NOMO-1 (cell line): ENCODE measurements at regions not wholly inside any gene's neighbourhood (a gene's known extent, or its start where the extent isn't known, plus 50 kb on each side); places are given as distances from the start of the nearest gene placed in this dataset.

Experiments
- DNase-seq, 2 experiments: peaks; one replicate each; lab custom pipeline; 2025; ENCODE audit not compliant: unreplicated experiment in 2 of 2; lab: John Stamatoyannopoulos, UW

DNA sequence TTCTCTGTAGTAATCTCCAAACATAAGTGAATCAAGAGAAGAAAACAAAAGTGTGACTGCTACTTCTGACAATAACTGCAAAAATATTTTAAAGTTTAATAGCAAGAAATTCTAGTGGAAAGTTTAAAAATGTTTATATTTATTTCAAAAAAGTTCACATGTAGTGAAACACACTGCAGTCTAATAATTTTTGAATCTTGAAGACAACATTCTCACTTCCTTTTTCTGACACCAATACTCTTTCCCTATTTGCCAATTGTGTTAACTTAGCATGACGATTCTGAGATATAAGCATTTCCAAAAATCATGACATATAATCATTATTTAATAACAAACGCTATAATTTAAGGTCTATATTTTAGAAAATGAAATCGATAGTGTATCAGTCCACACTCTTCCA, 429.1 kb upstream of the PKDCC start:
- DNase-seq: peak in 1 of 2 experiments; percentile 62

DNA sequence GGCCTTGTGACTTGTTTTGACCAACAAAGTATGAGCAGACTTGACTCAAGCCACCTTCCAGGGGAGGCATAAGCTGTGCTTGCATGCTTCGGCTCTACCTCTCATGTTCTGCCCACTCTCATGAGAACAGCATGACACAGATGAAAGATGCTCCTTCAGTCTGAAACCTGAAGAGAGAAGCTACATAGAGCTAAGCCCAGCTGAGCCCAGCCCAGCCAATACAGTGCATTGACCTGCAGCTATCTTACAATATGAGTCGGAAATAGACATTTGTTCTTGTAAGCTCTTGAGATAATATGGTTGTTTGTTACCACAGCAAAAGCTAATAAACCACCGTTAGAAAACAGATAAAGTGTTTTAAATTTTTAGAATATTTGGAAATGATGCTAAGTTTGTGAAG, 426.7 kb upstream of the PKDCC start:
- DNase-seq: no peak

DNA sequence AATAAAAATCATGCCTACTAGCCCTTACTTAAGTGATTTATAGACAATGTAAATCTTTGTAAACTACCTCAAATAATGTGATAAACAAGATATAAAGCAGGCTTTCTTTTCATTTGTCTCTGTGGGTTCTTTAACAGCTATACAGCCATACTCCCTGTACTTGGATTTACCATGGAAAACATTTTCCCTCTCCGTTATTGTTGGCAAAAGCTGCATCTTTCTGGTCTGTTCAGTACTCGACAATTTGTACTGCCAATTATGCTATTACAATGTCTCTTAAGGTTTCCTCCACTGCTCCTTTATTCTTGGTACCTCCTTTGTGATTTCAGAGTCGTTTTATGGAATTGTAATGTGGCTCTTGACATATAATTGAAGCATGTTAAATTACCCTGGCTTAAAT, 426.3 kb upstream of the PKDCC start:
- no peak for DNase-seq

DNA sequence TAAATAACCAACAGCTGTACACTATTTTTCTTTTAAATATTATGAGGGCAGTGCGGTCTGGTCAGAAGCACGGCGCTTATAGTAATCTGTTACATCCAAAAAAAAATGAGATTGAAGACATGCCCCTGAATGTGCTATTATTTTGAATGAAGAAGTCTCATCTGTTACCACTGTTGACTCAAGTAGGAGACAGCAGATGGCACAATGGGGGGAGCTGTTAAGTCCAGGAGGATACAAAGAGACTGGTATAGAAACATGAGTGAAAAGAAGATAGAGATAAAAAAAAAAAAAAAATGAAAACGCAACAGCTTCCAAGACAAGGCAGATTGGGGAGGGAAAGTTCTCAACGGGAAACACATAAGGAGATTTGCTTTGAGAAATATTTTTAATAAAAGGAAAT, 425.5 kb upstream of the PKDCC start:
- DNase-seq: no peak

DNA sequence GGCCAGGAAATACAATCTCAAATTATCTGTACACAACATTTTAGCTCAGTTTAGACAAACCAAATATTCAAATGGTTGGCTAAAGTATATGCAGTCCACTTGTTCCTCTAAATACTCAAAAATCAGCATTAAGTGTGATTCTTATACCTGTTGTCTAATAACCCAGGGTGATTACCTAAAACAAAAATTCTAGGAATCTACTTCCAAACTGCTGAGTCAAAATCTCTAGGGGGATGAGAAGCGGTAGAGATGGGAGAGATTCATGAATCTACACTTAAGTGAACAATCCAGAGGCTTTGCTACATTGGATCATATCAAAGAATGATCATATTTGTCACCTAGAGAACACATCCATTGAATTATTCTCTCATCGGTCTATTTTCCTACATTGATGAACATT, 420.9 kb upstream of the PKDCC start:
- no peak for DNase-seq

DNA sequence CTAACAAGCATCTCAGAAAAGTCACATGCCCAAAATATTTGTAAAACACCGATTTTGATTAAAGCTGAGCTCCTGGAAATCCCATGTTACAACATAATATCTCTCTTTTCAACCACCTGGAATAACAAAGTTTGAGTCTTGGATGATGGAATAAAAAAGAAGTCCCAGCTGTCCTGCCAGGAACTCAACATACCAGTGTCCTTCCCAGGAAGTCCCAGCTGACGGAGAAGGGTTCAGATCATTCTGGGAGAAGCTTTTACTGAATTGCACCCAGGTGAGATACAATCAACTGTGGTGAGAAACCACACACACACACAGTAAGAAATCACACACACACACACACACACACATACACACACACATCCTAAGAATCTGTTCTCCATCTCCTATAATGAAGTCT, 413.1 kb upstream of the PKDCC start:
- no peak for DNase-seq

DNA sequence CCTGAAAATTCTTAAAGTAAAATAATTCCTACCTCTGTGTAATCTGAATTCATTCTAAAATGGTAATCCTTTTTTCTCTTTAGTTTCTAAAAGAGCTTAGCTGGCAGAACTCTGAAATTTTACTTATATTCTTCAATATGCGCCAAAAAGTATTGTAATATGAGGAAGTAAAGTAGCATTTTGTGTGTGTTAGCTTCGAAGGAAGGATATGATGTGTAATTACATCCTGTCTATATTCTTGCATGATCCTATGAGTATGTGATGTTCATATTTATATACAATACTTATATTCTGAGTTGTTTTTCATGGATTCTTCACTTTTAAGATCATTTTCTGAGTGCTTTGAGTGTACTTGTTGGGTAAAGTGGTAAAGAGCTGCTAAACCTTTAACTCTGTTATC, 402.9 kb upstream of the PKDCC start:
- peak; percentile 35 to 55 for DNase-seq

DNA sequence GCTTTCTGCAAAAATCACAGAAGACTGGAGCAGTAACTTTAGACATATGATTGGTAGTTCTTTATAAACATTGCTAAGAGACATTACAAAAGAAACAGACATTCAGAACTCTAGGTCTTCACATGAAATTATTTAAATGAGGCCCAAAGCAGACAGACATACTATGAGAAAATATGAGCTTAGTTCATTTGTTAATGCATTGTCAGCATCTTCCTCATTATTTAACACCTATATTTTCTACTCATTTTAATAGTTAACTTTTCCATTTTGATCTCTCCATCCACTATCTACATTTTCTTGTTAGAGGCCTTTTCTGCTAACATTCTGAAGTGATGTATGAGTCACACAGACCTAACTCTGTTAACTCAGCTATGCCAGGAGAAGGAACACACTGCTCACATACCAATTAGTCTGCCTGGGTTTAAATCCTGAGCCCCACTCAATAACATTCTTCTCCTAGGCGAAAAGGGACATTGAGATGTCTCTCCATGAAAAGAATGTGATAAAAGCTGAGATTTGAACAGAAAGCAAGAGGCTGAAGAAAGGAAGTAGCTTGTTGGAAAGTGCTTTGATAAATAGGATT, 400.3 kb upstream of the PKDCC start:
- DNase-seq: no peak

DNA sequence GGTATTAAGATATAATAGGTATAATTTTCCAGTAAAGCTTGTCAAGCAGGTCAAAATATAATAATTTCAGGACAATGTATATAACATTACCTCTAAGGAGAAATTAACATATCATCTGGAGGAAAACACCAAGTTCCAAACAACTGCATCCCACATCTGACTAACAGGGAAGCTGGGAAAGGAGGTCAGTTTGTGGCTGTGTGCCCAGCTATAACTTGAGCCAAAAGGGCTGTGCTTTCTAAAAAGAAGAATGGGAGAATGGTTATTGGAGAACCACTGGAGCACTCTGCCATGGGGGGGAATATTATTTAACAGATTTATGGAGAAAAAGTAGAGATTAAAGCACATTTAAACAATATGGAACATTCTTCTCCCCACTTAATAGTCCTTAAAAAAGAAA, 390.6 kb upstream of the PKDCC start:
- no peak for DNase-seq

DNA sequence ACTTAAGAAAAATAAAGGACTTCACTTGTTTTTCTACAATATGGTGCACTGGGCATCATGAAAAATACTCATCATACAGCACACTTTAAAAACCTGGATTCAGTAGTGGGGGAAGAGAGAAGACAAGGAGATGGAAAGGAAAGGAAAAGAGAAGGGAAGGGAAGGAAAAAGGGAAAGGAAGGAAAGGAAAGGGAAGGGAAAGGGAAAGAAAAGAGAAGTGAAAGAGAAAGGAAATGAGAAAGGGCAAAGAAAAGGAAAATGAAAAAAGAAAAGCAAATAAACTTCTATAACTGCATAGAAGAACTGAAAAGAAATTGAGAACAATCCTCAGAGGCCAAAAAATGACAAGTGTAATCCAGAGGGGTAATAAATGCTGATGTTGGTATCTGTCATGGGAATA, 388.1 kb upstream of the PKDCC start:
- DNase-seq: no peak

DNA sequence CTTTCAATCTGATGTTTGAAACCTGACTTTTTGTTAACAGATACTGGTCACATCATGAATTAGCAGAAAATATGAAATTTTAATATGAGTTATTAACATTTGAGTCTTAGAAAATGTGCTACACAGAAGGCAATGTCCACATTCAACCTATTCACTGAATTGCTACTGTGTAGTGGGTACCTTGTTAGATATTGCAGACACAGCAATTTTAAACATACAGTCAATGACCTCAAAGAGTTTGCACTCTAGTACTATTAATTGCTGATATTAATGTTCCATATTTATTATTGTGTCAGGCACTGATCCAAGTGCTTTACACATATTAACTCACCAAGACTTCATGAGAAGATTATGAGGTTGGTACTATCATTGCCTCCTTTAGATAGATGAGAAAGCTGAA, 385.4 kb upstream of the PKDCC start:
- no peak for DNase-seq

DNA sequence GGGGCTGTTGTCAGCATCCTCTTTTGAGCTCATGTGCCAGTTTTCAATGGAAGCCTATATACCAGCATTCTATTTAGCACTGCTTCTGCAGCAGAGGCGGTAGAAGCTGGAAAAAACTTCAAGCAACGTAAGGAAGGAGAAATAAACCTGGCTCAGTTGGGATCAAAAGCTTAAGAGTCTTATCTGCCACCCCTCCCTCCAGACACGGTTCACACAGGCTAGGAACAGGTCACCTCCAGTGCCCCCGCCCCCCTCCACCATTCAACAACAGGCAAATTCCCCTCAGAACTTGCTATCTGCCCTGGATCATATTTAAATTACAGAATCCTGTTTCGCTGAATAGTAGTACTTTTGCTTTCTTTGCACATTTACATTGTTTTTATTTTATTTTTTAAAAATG, 384.8 kb upstream of the PKDCC start:
- no peak for DNase-seq

DNA sequence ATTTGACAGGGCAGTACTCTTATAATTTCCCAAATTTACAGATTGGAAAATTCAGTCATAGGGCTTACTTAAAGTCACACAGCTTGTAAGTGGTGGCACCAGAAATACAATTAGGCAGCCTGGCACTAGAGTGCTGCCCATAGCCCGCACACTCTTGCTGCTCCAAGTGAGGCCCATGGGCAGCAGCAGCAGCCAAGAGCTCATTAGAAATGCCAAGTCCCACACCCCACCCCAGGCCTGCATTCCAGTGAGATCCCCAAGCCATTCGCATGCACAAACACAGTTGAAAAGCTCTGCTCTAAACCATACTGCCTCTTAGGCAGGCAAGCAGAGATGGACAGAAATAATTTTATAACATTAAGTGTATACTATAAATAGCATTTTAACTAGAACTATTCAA, 379.3 kb upstream of the PKDCC start:
- no peak for DNase-seq

DNA sequence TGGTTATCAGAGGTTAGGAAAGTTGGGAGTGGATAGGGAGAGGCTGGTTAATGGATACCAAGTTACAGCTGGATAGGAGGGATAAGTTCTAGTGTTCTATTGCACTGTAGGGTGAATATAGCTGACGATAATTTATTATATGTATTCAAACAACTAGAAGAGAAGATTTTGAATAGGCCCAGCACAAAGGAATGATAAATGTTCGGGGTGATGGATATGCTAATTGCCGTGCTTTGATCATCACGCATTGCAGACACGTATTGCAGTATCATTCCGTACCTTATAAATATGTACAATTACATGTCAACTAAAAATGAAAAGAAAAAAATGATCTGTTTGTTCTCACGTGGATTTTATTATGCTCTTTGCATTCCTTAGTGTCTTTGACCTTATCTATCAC, 369.2 kb upstream of the PKDCC start:
- DNase-seq: no peak

DNA sequence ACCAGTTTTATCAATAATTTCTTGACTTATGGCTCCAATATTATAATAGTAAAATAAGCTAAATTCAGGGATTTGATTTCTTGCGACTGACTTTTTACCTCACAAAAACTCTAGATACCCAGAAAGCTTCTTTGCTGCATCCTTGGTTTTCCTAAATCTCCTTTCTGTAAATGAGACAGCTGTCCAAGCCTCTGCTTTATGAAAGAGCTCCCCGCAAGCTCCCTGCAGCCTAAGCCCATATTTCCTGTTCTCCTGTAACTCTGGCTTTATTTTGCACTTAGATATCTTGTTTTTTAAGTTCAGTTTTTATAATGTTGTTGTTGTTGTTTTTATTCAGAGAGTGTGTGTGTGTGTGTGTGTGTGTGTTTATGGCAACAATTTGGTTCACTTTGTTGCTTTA, 361.7 kb upstream of the PKDCC start:
- DNase-seq: no peak

DNA sequence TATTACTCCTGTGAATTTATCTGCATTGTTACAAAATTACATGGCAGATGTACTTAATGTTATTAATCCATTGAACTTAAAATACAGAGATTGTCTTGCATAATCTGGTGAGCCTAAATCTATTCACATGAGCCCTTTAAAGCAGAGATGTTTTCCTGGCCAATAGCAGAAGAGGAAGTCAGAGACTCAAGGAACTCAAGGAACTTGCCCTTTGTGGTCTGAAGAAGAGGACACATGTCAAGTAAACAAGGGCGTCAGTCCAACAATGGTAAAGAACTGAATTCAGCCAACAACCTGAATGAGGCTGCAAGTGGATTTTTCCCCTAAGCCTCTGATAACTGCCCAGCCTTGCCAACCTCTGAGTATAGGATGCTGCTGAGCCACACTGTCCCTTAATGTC, 356.3 kb upstream of the PKDCC start:
- peak; percentile 65 to 66 for DNase-seq

DNA sequence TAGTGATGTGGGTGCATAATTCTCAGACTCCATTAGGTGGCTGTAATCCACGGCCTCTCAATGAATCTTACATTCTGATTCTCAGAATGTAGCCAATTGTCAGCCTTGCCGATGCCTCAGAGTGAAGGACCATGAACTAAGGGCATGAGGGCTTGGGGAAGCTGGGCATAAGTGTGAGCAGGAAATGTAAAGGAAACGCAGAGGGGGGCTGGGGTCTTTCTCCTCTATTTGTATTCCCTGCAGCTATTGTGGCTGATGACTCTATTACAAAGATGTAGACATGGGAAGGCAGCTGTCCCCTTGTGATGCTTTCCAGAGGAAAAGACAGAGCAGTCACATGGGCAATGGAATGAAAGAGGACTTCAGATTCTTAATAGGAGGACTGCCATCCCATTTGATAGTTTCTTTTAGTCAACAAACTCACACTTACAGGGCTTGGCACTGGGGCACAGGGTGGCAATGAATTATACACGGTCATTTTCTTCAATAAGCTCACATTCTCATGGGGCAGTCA, 353.2 kb upstream of the PKDCC start:
- no peak for DNase-seq

DNA sequence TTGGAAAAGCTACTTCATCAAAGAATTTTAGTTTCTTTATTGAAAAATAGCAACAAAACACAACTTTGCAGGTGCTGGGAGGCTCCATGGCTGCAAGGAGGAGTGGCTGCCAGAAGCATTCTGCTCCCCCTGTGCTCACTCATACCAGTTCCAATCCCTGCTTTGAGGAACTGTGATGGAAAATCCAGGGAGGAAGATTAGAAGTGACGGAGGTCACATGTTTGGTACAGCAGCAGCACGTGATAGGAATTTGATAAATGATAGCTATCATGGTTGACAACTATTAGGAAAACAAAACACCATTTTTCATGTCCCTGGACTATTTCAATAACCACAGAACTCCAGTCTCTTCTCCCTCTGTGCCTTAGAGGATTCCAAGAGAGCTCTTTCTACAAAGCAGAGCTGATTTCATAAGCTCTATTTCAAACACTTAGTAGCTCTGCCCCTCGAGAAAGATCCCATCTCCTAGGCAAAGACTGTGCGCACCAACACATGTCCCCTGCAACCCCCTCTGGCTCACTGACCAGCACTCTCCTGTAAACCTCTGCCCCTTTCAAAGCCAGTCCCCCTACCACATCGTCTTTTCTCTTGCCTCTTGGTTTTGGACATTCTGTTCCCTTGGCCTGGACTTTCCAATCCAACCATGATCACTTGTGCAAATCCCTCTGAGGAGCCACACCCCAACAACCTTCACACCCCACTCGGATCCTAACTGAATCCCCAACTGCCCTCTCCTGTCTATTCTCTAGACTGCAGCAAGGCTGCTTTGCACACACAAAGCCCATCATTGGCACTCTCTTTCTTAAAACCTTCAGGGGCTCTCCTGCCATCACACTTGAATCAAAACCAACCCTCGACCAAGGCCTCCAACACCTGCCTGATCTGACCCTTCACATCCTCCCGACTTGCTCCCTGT, 352.4 kb upstream of the PKDCC start:
- DNase-seq: no peak

DNA sequence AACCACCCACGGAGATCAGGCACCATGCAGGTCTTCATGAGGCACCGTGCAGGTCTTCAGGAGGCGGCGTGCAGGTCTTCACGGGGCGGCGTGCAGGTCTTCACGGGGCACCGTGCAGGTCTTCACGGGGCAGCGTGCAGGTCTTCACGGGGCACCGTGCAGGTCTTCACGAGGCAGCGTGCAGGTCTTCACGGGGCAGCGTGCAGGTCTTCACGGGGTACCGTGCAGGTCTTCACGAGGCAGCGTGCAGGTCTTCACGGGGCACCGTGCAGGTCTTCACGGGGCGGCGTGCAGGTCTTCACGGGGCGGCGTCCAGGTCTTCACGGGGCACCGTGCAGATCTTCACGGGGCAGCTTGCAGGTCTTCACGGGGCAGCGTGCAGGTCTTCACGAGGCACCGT, 350.4 kb upstream of the PKDCC start:
- DNase-seq: no peak

DNA sequence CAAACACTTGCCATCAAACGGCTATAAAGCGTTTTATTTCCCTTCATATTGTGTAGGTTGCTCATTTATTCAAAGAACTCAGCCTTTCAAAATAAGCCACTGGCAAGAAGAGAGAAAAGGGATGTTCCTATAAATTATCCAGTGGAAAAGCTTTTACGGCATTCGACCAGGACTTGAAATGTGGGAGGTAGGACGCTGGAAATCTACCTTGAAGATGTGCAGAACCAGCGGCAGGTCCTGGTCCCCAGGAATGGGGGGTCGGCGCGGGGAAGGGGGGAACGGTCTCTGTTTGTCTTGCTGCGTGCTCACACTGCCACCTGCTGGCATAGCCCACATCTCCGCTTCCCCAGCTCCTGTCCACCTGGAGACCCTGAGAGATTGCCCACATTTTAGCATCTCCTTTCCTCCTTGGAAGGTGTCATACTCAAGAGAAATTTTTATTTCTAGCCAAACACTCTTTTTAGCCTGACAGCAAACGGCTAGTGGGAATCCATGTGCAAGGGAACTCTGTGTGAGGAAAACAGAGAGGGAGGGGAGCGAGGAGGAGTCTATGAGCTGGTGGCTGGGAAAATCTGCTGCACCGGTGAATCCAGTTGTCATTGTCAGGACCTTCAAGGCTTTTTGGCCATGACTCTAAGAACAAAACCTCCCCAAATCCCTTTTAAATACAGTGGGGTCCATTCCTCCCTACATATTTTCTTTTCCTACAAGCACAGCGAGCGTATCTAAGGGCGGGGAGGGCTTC, 349.0 kb upstream of the PKDCC start:
- peak in 1 of 2 experiments; percentile 12 for DNase-seq

DNA sequence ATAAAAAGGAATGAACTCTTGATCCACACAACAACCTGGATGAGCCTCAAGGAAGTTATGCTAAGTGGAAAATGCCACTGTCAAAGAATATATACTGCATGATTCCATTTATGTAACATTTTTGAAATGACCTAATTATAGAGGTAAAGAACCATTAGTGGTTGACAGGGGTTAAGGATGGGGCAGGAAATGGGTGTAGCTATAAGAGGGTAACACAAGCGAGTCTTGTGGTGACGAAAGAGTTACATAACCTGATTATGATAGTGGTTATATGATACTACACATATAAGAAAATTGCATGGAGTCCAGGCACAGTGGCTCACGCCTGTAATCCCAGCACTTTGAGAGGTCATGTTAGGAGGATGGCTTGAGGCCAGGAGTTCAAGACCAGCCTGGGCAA, 346.6 kb upstream of the PKDCC start:
- peak; percentile 90 to 97 for DNase-seq

DNA sequence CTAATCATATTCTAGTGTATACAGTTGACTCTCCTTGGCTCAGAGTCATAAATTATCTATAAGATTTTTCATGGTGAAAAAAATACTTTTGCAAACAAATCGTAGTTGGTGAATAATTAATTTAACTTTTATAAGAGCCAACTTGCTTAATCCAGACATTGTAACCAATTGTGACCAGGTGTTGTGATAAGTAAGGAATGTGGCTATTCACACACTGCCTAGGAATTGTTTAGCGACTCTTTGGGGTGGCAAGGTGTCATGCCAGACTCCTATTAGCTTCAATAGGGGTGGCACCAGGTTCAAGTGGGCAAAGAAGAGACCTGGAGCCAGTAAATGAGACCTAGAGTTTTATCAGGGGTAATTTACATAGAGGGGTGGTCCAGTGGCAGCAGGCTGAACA, 344.7 kb upstream of the PKDCC start:
- DNase-seq: no peak
